ENCODE measurements at regions not wholly inside any gene's neighbourhood (a gene's known extent, or its start where the extent isn't known, plus 50 kb on each side); places are given as distances from the start of the nearest gene placed in this dataset.

DNA sequence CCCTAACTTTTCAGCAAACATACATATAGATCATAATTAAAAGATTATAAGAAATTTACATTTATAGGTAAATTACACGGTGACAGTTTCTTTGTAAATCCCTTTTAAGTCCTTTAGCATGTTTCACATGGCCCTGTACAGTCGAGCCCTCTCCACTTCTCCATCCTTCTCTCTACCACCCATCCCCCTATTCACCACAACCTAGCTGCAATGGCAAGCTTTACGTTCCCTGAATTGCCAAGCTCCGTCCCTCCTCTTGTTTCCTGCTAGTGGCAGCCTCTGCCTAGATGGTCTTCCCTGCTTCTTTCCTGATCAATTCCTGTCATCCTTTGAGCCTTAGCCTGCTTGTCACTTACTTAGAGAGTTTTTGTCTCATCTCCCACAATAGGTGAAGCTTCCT lies 116.2 kb downstream of the TMA16 start:
- TF ChIP-seq EZH2phosphoT487 (IDR thresholded peaks at IDR 0.05), result no peak
- TF ChIP-seq CTCF (IDR thresholded peaks at IDR 0.05), result no peak
- no peak for TF ChIP-seq EZH2 (IDR thresholded peaks at IDR 0.05)
